HCT116 (cell line): ENCODE measurements at regions not wholly inside any gene's neighbourhood (a gene's known extent, or its start where the extent isn't known, plus 50 kb on each side); places are given as distances from the start of the nearest gene placed in this dataset.

Experiments used
- ATAC-seq: fragments of 200-7000 bp; cut with Tn5 transposase; 2 replicates; pipeline ENCODE4 v1.9.1; 2020; ENCODE audit warnings: mild to moderate bottlenecking, moderate library complexity
- BruUV-seq: library from RNA; stranded (reverse); fragments of 400-500 nt; replicated peaks from 2 replicates; lab custom pipeline; 2021; lab: Mats Ljungman, UMichigan
- CTCF ChIA-PET: fragments of 300-600 bp; sonication (Branson Sonifier 250); formaldehyde crosslinking; loops from one replicate; lab custom pipeline; 2021; ENCODE audit warnings: antibody characterized with exemption; lab: Charles Lee
- POLR2A ChIA-PET: fragments of 300-600, 350-600 bp; sonication (Branson Sonifier 250); formaldehyde crosslinking; loops from one replicate; lab custom pipeline; 2021; ENCODE audit warnings: antibody characterized with exemption; lab: Charles Lee
- RAD21 ChIA-PET, 2 experiments: fragments of 300-600 bp; sonication (Branson Sonifier 250); formaldehyde crosslinking; loops; one replicate each; lab custom pipeline; 2023; ENCODE audit warnings: low total read pairs in 2 of 2; ENCODE audit not compliant: uncharacterized antibody in 2 of 2, unreplicated experiment in 2 of 2, low non-redundant PET in 1 of 2; lab: Charles Lee
- DNase-seq: peaks from one replicate; pipeline ENCODE4 v3.0.0-alpha.2; 2010; ENCODE audit warnings: low read depth, low spot score
- H2AFZ ChIP-seq: fragments of 200-600 bp; shearing (Covaris generic), sonication (generic); 2 replicates; pipeline ENCODE4 v1.6.1; 2017; ENCODE audit warnings: low read depth, mixed run types, mixed read lengths, antibody characterized with exemption, low read length; ENCODE audit not compliant: poor library complexity, severe bottlenecking
- H3K27ac ChIP-seq: 2 replicates; pipeline ENCODE4 v1.5.1; 2012; ENCODE audit warnings: low read depth, low read length
- H3K27me3 ChIP-seq: fragments of 200-600 bp; sonication (generic); 2 replicates; pipeline ENCODE4 v1.6.1; 2016; ENCODE audit warnings: mixed run types, low read length, mixed read lengths; ENCODE audit not compliant: insufficient read depth
- H3K36me3 ChIP-seq, 2 experiments: fragments of 200-500 bp in 1 of 2; fragments of 200-600 bp in 1 of 2; sonication (Bioruptor generic) in 1 of 2; sonication (generic) in 1 of 2; 2 replicates each; pipeline versions ENCODE4 v1.5.1 to v1.6.1; 2014 to 2016; ENCODE audit warnings: low read length in 2 of 2, inconsistent platforms in 1 of 2, mixed read lengths in 1 of 2, mixed run types in 1 of 2; ENCODE audit not compliant: insufficient read depth in 2 of 2, control insufficient read depth in 1 of 2
- H3K4me1 ChIP-seq, 2 experiments: fragments of 200-600 bp in 1 of 2; sonication (generic) in 1 of 2; 2 replicates each; pipeline versions ENCODE4 v1.5.1 to v1.6.1; 2012 to 2017; ENCODE audit warnings: low read length in 2 of 2, inconsistent platforms in 1 of 2, mild to moderate bottlenecking in 1 of 2, mixed read lengths in 1 of 2, mixed run types in 1 of 2, moderate library complexity in 1 of 2; ENCODE audit not compliant: insufficient read depth in 2 of 2, control insufficient read depth in 1 of 2
- H3K4me2 ChIP-seq: fragments of 200-600 bp; sonication (generic); 2 replicates; pipeline ENCODE4 v1.6.1; 2017; ENCODE audit warnings: mixed run types, low read length, mixed read lengths
- H3K4me3 ChIP-seq, 2 experiments: fragments of 200-600 bp in 1 of 2; sonication (generic) in 1 of 2; replicated peaks in 1 of 2; 2 replicates each; pipeline ENCODE4 v1.5.1; 2011 to 2016; ENCODE audit warnings: low read length in 2 of 2, control low read depth in 1 of 2, low read depth in 1 of 2, mild to moderate bottlenecking in 1 of 2, mixed read lengths in 1 of 2, mixed run types in 1 of 2
- H3K79me2 ChIP-seq: fragments of 200-600 bp; sonication (generic); 2 replicates; pipeline ENCODE4 v1.6.1; 2017; ENCODE audit warnings: mild to moderate bottlenecking, mixed run types, low read length, moderate library complexity, mixed read lengths; ENCODE audit not compliant: insufficient read depth
- H3K9ac ChIP-seq: fragments of 200-600 bp; sonication (generic); 2 replicates; pipeline ENCODE4 v1.6.1; 2016; ENCODE audit warnings: low read length, mixed read lengths
- H3K9me2 ChIP-seq: fragments of 200-600 bp; sonication (generic), shearing (Covaris generic); 2 replicates; pipeline ENCODE4 v1.6.1; 2017; ENCODE audit warnings: mixed run types, mild to moderate bottlenecking, moderate library complexity; ENCODE audit not compliant: insufficient read depth
- H3K9me3 ChIP-seq, 2 experiments: fragments of 200-500 bp in 1 of 2; fragments of 200-600 bp in 1 of 2; sonication (Bioruptor generic) in 1 of 2; sonication (generic) in 1 of 2; 2 replicates each; pipeline ENCODE4 v1.6.1; 2014 to 2017; ENCODE audit warnings: low read length in 2 of 2, mixed read lengths in 2 of 2, inconsistent platforms in 1 of 2, low read depth in 1 of 2, mild to moderate bottlenecking in 1 of 2, mixed run types in 1 of 2, moderate library complexity in 1 of 2; ENCODE audit not compliant: control insufficient read depth in 1 of 2, insufficient read depth in 1 of 2
- H4K20me1 ChIP-seq: fragments of 200-600 bp; sonication (generic), shearing (Covaris generic); 2 replicates; pipeline ENCODE4 v1.6.1; 2017; ENCODE audit warnings: mixed run types, mild to moderate bottlenecking, moderate library complexity; ENCODE audit not compliant: insufficient read depth
- CEBPB ChIP-seq: IDR thresholded peaks from 2 replicates; pipeline ENCODE4 v1.6.1; 2012; ENCODE audit warnings: low read depth
- CTCF ChIP-seq, 3 experiments: fragments of 200-600 bp in 1 of 3; sonication (generic) in 1 of 3; IDR thresholded peaks in 2 of 3; conservative IDR thresholded peaks in 1 of 3; 2 replicates each; pipeline ENCODE4 v1.5.1; 2012 to 2017; ENCODE audit warnings: low read depth in 2 of 3, low read length in 2 of 3, antibody characterized with exemption in 1 of 3, borderline replicate concordance in 1 of 3, control low read depth in 1 of 3, mild to moderate bottlenecking in 1 of 3, mixed read lengths in 1 of 3, mixed run types in 1 of 3, moderate library complexity in 1 of 3; ENCODE audit not compliant: insufficient read depth in 1 of 3
- RAD21 ChIP-seq: IDR thresholded peaks from 2 replicates; pipeline ENCODE4 v1.6.1; 2012; ENCODE audit warnings: low read depth, mild to moderate bottlenecking
- REST ChIP-seq: IDR thresholded peaks from 2 replicates; pipeline ENCODE4 v1.6.1; 2012; ENCODE audit warnings: low read depth
- TCF7L2 ChIP-seq: IDR thresholded peaks from 2 replicates; pipeline ENCODE4 v1.7.0; 2011; ENCODE audit warnings: borderline replicate concordance, inconsistent platforms; ENCODE audit not compliant: insufficient read depth, insufficient read length; ENCODE audit errors: extremely low read depth
- intact Hi-C: fragments of 100-400 bp; cut with micrococcal nuclease; formaldehyde crosslinking; loops from 2 replicates; pipeline ENCODE4 v1.10.0; 2022

DNA sequence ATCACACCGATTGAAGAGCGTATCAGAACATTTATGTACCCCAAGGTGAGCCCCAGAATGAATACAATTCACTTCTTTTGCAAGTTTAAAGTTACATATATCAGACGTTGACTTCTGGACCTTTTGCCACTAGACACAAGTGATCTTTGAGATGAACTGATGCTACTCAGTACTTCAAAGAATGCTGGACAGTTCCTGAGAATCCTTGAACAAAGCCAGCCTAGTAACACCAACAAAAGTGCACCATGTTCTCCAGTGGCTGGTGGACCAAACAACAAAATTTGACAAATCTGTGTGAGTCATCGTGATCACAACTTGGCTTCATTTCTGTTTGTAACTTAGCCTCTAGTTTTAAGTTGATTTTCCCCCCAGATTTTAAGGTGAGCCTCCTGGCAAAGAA, 355.7 kb downstream of the SOX2 start:
- intact Hi-C loops: no loop called here
- no peaks in the 10 kb centered on the region for H3K79me2 ChIP-seq
- no peaks in the 10 kb centered on the region for H3K27me3 ChIP-seq
- TF ChIP-seq CTCF (IDR thresholded peaks at IDR 0.05 in 2 of 3, conservative IDR thresholded peaks at IDR 0.05 in 1 of 3; ENCODE audit: borderline replicate concordance in 1 of 3, insufficient read depth in 1 of 3, low read depth in 2 of 3, low read length in 2 of 3): no peak
- TF ChIP-seq TCF7L2: peak; percentile 49
- TF ChIP-seq CEBPB: no peak
- no peak for TF ChIP-seq RAD21
- TF ChIP-seq REST: peak; percentile 30
- TF ChIP-seq, all 23 proteins: peak for 2
- no peaks in the 10 kb centered on the region for H4K20me1 ChIP-seq
- H3K9ac ChIP-seq: no peak overlapping the region
- RAD21 ChIA-PET: no interaction called here
- no peaks in the 10 kb centered on the region for H3K9me2 ChIP-seq
- BruUV-seq: no TSS peak
- no peak overlapping the region for H3K4me3 ChIP-seq
- H3K9me3 ChIP-seq: no peaks in the 10 kb centered on the region
- H2AFZ ChIP-seq: no peak overlapping the region
- H3K4me1 ChIP-seq: no peaks in the 10 kb centered on the region
- H3K27ac ChIP-seq: no peak overlapping the region
- POLR2A ChIA-PET: no interaction called here
- no peak overlapping the region for H3K4me2 ChIP-seq
- DNase-seq: no peak
- no peaks in the 10 kb centered on the region for H3K36me3 ChIP-seq
- no peak for ATAC-seq
- CTCF ChIA-PET: no interaction called here
